SK-N-SH (cell line): ENCODE measurements at regions not wholly inside any gene's neighbourhood (a gene's known extent, or its start where the extent isn't known, plus 50 kb on each side); places are given as distances from the start of the nearest gene placed in this dataset.

ENCODE experiments used
- CTCF ChIA-PET: fragments of 300-600, 350-600 bp; formaldehyde crosslinking; extraction: SDS; loops from one replicate; lab custom pipeline; 2021; lab: Yijun Ruan, JAX
- POLR2A ChIA-PET: fragments of 350-600 bp; sonication (Branson Sonifier 250); formaldehyde crosslinking; extraction: SDS; loops from one replicate; lab custom pipeline; 2020; ENCODE audit warnings: antibody characterized with exemption, inconsistent platforms; lab: Yijun Ruan, JAX
- DNase-seq: peaks from one replicate; pipeline ENCODE4 v3.0.0; 2012
- H2AFZ ChIP-seq: fragments of 200-600 bp; sonication (generic); 2 replicates; pipeline ENCODE4 v1.8.1; 2016; ENCODE audit warnings: antibody characterized with exemption, mild to moderate bottlenecking, low read depth
- H3F3A ChIP-seq: fragments of 200-600 bp; sonication (generic); replicated peaks from 2 replicates; pipeline ENCODE3; 2016; ENCODE audit warnings: antibody characterized with exemption, mild to moderate bottlenecking; ENCODE audit not compliant: insufficient read depth
- H3K27ac ChIP-seq, 2 experiments: fragments of 200-500 bp in 1 of 2; fragments of 200-600 bp in 1 of 2; sonication (Bioruptor generic) in 1 of 2; sonication (generic), shearing (Covaris generic) in 1 of 2; 2 replicates each; pipeline versions ENCODE4 v1.5.1 to v1.6.1; 2014 to 2016; ENCODE audit warnings: low read depth in 2 of 2, inconsistent platforms in 1 of 2, low read length in 1 of 2, mild to moderate bottlenecking in 1 of 2, mixed read lengths in 1 of 2
- H3K27me3 ChIP-seq: fragments of 200-600 bp; sonication (generic), shearing (Covaris generic); 2 replicates; pipeline ENCODE4 v1.6.1; 2016; ENCODE audit warnings: mixed run types; ENCODE audit not compliant: insufficient read depth
- H3K36me3 ChIP-seq, 2 experiments: fragments of 200-500 bp in 1 of 2; fragments of 200-600 bp in 1 of 2; sonication (Bioruptor generic) in 1 of 2; sonication (generic) in 1 of 2; replicated peaks in 1 of 2; 2 replicates each; pipeline versions ENCODE3 to v1.5.1; 2014 to 2016; ENCODE audit warnings: low read length in 1 of 2, mild to moderate bottlenecking in 1 of 2; ENCODE audit not compliant: insufficient read depth in 2 of 2, control insufficient read depth in 1 of 2
- H3K4me1 ChIP-seq, 2 experiments: fragments of 200-500 bp in 1 of 2; fragments of 200-600 bp in 1 of 2; sonication (Bioruptor generic) in 1 of 2; sonication (generic), shearing (Covaris generic) in 1 of 2; 2 replicates each; pipeline versions ENCODE4 v1.5.1 to v1.6.1; 2014 to 2016; ENCODE audit warnings: low read depth in 1 of 2, low read length in 1 of 2, mixed run types in 1 of 2; ENCODE audit not compliant: insufficient read depth in 2 of 2, control insufficient read depth in 1 of 2
- H3K4me2 ChIP-seq: fragments of 200-600 bp; sonication (generic), shearing (Covaris generic); 2 replicates; pipeline ENCODE4 v1.6.1; 2017; ENCODE audit warnings: mixed run types
- H3K4me3 ChIP-seq, 2 experiments: fragments of 200-500 bp in 1 of 2; fragments of 200-600 bp in 1 of 2; sonication (Bioruptor generic) in 1 of 2; sonication (generic), shearing (Covaris generic) in 1 of 2; 2 replicates each; pipeline versions ENCODE4 v1.5.1 to v1.8.1; 2014 to 2016; ENCODE audit warnings: low read depth in 2 of 2, inconsistent platforms in 1 of 2, low read length in 1 of 2, mild to moderate bottlenecking in 1 of 2, mixed read lengths in 1 of 2, moderate library complexity in 1 of 2
- H3K79me2 ChIP-seq: fragments of 200-600 bp; sonication (generic); 2 replicates; pipeline ENCODE4 v1.8.1; 2017; ENCODE audit warnings: mild to moderate bottlenecking; ENCODE audit not compliant: insufficient read depth
- H3K9ac ChIP-seq: fragments of 200-600 bp; sonication (generic); 2 replicates; pipeline ENCODE4 v1.6.1; 2017; ENCODE audit warnings: mixed run types
- H3K9me2 ChIP-seq: fragments of 200-600 bp; sonication (generic); 2 replicates; pipeline ENCODE4 v1.6.1; 2017; ENCODE audit warnings: mixed run types
- H3K9me3 ChIP-seq: fragments of 200-600 bp; sonication (generic); 2 replicates; pipeline ENCODE4 v1.6.1; 2017; ENCODE audit warnings: mixed run types, mild to moderate bottlenecking, moderate library complexity
- H4K20me1 ChIP-seq: fragments of 200-600 bp; sonication (generic); 2 replicates; pipeline ENCODE4 v1.6.1; 2017; ENCODE audit warnings: mild to moderate bottlenecking, mixed run types; ENCODE audit not compliant: insufficient read depth
- CHD2 ChIP-seq: fragments of 150-350 bp; IDR thresholded peaks from 2 replicates; pipeline ENCODE4 v1.6.1; 2018; ENCODE audit warnings: low read length; ENCODE audit not compliant: partially characterized antibody
- FOXJ3 ChIP-seq: sonication (generic); formaldehyde crosslinking; IDR thresholded peaks from 2 replicates; pipeline ENCODE4 v1.5.1; 2020; ENCODE audit warnings: mild to moderate bottlenecking, missing genetic modification reagents
- FOXM1 ChIP-seq: IDR thresholded peaks from 2 replicates; pipeline ENCODE4 v1.4.0; 2012; ENCODE audit warnings: low read depth, mild to moderate bottlenecking
- GATA2 ChIP-seq: sonication (generic); formaldehyde crosslinking; IDR thresholded peaks from 2 replicates; pipeline ENCODE4 v1.5.0; 2020; ENCODE audit warnings: mild to moderate bottlenecking, missing genetic modification reagents
- JUND ChIP-seq: IDR thresholded peaks from 2 replicates; pipeline ENCODE4 v1.4.0; 2012
- MEF2A ChIP-seq: IDR thresholded peaks from 2 replicates; pipeline ENCODE4 v1.4.0; 2012; ENCODE audit warnings: low read depth, borderline replicate concordance
- NFIC ChIP-seq: IDR thresholded peaks from 2 replicates; pipeline ENCODE4 v1.4.0; 2012; ENCODE audit warnings: borderline replicate concordance
- POLR2AphosphoS5 ChIP-seq: IDR thresholded peaks from 2 replicates; pipeline ENCODE4 v1.6.1; 2012; ENCODE audit warnings: low read depth, low read length
- RCOR1 ChIP-seq: fragments of 150-350 bp; IDR thresholded peaks from 2 replicates; pipeline ENCODE4 v1.6.1; 2017; ENCODE audit warnings: antibody characterized with exemption, low read length
- REST ChIP-seq: IDR thresholded peaks from 2 replicates; pipeline ENCODE4 v1.6.1; 2012; ENCODE audit warnings: mild to moderate bottlenecking, low read depth, low read length, moderate library complexity
- RXRA ChIP-seq: IDR thresholded peaks from 2 replicates; pipeline ENCODE4 v1.4.0; 2012; ENCODE audit warnings: low read depth, mild to moderate bottlenecking, borderline replicate concordance
- SIN3A ChIP-seq: IDR thresholded peaks from 2 replicates; pipeline ENCODE4 v1.6.1; 2012; ENCODE audit warnings: low read depth, mild to moderate bottlenecking, low read length, moderate library complexity, borderline replicate concordance
- TCF12 ChIP-seq: IDR thresholded peaks from 2 replicates; pipeline ENCODE4 v1.4.0; 2012
- TEAD4 ChIP-seq: IDR thresholded peaks from 2 replicates; pipeline ENCODE4 v1.4.0; 2012; ENCODE audit warnings: mild to moderate bottlenecking, borderline replicate concordance; ENCODE audit not compliant: insufficient read depth
- YY1 ChIP-seq: IDR thresholded peaks from 2 replicates; pipeline ENCODE4 v1.4.0; 2012; ENCODE audit warnings: low read depth, mild to moderate bottlenecking
- ZBTB33 ChIP-seq: IDR thresholded peaks from 2 replicates; pipeline ENCODE4 v1.4.0; 2012; ENCODE audit warnings: low read depth, borderline replicate concordance
- WGBS: methylation state at CpG from one replicate; pipeline ENCODE4 v1.1.6; 2017; ENCODE audit warnings: low lambda C conversion rate; 5-methylcytosine and 5-hydroxymethylcytosine counted together
- TF ChIP-seq, protein P1 (sequence below): fragments of 150-350 bp; IDR thresholded peaks from 2 replicates; pipeline ENCODE4 v1.6.1; 2017; ENCODE audit warnings: antibody characterized with exemption, low read length, low read depth, borderline replicate concordance
- TF ChIP-seq, protein P2 (sequence below): IDR thresholded peaks from 2 replicates; pipeline ENCODE4 v1.4.0; 2012; ENCODE audit warnings: low read depth
- TF ChIP-seq, protein P3 (sequence below): IDR thresholded peaks from 2 replicates; pipeline ENCODE4; 2012

GRCh38 chr5:166695326-166695725 is 1596.1 kb upstream of the WWC1 start:
- POLR2A ChIA-PET = no interaction called here
- H3K27me3 ChIP-seq = no peaks in the 10 kb centered on the region
- 37% methylated on average over 4 of the region's 4 CpGs for WGBS
- no peaks in the 10 kb centered on the region for H3K9me2 ChIP-seq
- TF ChIP-seq, protein P1, sequence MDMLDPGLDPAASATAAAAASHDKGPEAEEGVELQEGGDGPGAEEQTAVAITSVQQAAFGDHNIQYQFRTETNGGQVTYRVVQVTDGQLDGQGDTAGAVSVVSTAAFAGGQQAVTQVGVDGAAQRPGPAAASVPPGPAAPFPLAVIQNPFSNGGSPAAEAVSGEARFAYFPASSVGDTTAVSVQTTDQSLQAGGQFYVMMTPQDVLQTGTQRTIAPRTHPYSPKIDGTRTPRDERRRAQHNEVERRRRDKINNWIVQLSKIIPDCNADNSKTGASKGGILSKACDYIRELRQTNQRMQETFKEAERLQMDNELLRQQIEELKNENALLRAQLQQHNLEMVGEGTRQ = no peak
- TF ChIP-seq TCF12 (no peak), TEAD4 (no peak), YY1 (no peak), MEF2A (no peak), SIN3A (no peak), CHD2 (no peak), GATA2 (CRISPR knock-in tag) (no peak), JUND (no peak), POLR2AphosphoS5 (no peak), FOXM1 (no peak), ZBTB33 (no peak), RXRA (no peak), RCOR1 (no peak), REST (no peak), NFIC (no peak), FOXJ3 (CRISPR knock-in tag) (no peak)
- TF ChIP-seq, protein P2, sequence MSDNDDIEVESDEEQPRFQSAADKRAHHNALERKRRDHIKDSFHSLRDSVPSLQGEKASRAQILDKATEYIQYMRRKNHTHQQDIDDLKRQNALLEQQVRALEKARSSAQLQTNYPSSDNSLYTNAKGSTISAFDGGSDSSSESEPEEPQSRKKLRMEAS = no peak
- TF ChIP-seq, protein P3, sequence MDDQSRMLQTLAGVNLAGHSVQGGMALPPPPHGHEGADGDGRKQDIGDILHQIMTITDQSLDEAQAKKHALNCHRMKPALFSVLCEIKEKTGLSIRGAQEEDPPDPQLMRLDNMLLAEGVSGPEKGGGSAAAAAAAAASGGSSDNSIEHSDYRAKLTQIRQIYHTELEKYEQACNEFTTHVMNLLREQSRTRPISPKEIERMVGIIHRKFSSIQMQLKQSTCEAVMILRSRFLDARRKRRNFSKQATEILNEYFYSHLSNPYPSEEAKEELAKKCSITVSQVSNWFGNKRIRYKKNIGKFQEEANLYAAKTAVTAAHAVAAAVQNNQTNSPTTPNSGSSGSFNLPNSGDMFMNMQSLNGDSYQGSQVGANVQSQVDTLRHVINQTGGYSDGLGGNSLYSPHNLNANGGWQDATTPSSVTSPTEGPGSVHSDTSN = no peak
- DNase-seq = no peak
- H3K9me3 ChIP-seq = no peaks in the 10 kb centered on the region
- no peak overlapping the region for H3K27ac ChIP-seq
- H3F3A ChIP-seq = no peaks in the 10 kb centered on the region
- H2AFZ ChIP-seq = no peak overlapping the region
- no peaks in the 10 kb centered on the region for H3K79me2 ChIP-seq
- no peaks in the 10 kb centered on the region for H3K36me3 ChIP-seq
- no peak overlapping the region for H3K4me3 ChIP-seq
- no peaks in the 10 kb centered on the region for H3K4me1 ChIP-seq
- no peak overlapping the region for H3K9ac ChIP-seq
- H3K4me2 ChIP-seq = no peak overlapping the region
- H4K20me1 ChIP-seq = no peaks in the 10 kb centered on the region
- CTCF ChIA-PET = no interaction called here
